ENCODE measurements at regions not wholly inside any gene's neighbourhood (a gene's known extent, or its start where the extent isn't known, plus 50 kb on each side); places are given as distances from the start of the nearest gene placed in this dataset.
"Not testable (repeated sequence)": the region's sequence is repeated elsewhere in the genome, so short reads cannot be mapped to it uniquely, and the experiment has no call there.

DNA sequence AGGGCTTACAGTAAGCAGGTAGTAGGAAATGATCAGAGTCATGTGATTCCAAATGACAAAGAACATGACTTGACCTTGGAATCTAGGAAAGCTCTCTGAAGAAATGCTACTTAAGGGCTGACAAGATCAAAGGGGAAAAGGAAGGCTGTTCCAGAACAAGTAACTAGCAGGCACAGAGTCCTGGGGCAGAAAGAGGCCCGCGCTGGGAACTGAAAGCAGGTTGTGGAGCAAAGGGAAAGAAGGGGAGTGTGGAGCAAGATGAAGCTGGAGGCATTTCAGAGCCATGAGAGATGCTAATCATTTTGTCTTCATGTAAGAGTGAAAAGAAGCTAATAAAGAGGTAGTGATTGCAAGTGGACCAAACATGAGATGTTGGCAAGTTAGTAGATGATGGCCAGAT lies 397.5 kb downstream of the DTWD2 start:
- DNase-seq: no peak
- H3K4me3 ChIP-seq (ENCODE audit: low read length): no peak overlapping the region
- no CpG with 5 or more reads among the region's 2 CpGs for WGBS (ENCODE audit: extremely low coverage, insufficient coverage, low lambda C conversion rate)

GRCh38 chr5:118580949-118581348 lies 407.4 kb downstream of the DTWD2 start:
- Histone ChIP-seq H3K4me2 (ENCODE audit: low read length) (no peak overlapping the region), H2BK5ac (ENCODE audit: low read length) (no peak overlapping the region), H4K8ac (ENCODE audit: low read depth, low read length) (no peak overlapping the region), H3K56ac (ENCODE audit: low read length) (no peak overlapping the region), H3K79me1 (ENCODE audit: low read length) (no peaks in the 10 kb centered on the region), H3K18ac (ENCODE audit: low read length) (no peak overlapping the region), H3K27ac (ENCODE audit: low read depth, low read length) (no peak overlapping the region), H2AK5ac (ENCODE audit: low read length) (no peak overlapping the region), H3K9ac (ENCODE audit: low read length) (no peak overlapping the region), H3K4me1 (ENCODE audit: control insufficient read depth, low read depth, low read length) (no peaks in the 10 kb centered on the region), H3K4ac (ENCODE audit: low read depth, low read length) (no peak overlapping the region), H2BK120ac (ENCODE audit: low read depth, low read length) (no peak overlapping the region), H3K27me3 (ENCODE audit: insufficient read depth, low read length, poor library complexity) (no peaks in the 10 kb centered on the region), H3K36me3 (ENCODE audit: control insufficient read depth, insufficient read depth, low read length) (no peaks in the 10 kb centered on the region), H2BK15ac (replicated peaks; ENCODE audit: low read depth) (no peak overlapping the region), H3K4me3 (ENCODE audit: low read length) (no peak overlapping the region), H4K5ac (ENCODE audit: low read length) (no peak overlapping the region), H3K79me2 (ENCODE audit: control insufficient read depth, insufficient read depth, low read length) (no peaks in the 10 kb centered on the region), H3K23ac (ENCODE audit: low read length) (no peak overlapping the region)
- no CpG with 5 or more reads among the region's 5 CpGs for WGBS (ENCODE audit: extremely low coverage, insufficient coverage, low lambda C conversion rate)
- no peak for DNase-seq

More for the DNA sequence above, 397.5 kb downstream of the DTWD2 start:
- no peaks in the 10 kb centered on the region for H3K27me3 ChIP-seq (ENCODE audit: insufficient read depth, low read length, poor library complexity)
- H4K5ac ChIP-seq (ENCODE audit: low read length): no peak overlapping the region
- no peaks in the 10 kb centered on the region for H3K4me1 ChIP-seq (ENCODE audit: control insufficient read depth, low read depth, low read length)
- H3K79me1 ChIP-seq (ENCODE audit: low read length): no peaks in the 10 kb centered on the region
- H3K9ac ChIP-seq (ENCODE audit: low read length): no peak overlapping the region
- H2BK120ac ChIP-seq (ENCODE audit: low read depth, low read length): no peak overlapping the region
- no peaks in the 10 kb centered on the region for H3K79me2 ChIP-seq (ENCODE audit: control insufficient read depth, insufficient read depth, low read length)
- no peak overlapping the region for H4K8ac ChIP-seq (ENCODE audit: low read depth, low read length)
- no peak overlapping the region for H3K4ac ChIP-seq (ENCODE audit: low read depth, low read length)
- no peaks in the 10 kb centered on the region for H3K36me3 ChIP-seq (ENCODE audit: control insufficient read depth, insufficient read depth, low read length)
- no peak overlapping the region for H2AK5ac ChIP-seq (ENCODE audit: low read length)
- no peak overlapping the region for H3K4me2 ChIP-seq (ENCODE audit: low read length)
- no peak overlapping the region for H3K27ac ChIP-seq (ENCODE audit: low read depth, low read length)
- H2BK5ac ChIP-seq (ENCODE audit: low read length): no peak overlapping the region
- no peak overlapping the region for H3K18ac ChIP-seq (ENCODE audit: low read length)
- H3K56ac ChIP-seq (ENCODE audit: low read length): no peak overlapping the region
- H3K23ac ChIP-seq (ENCODE audit: low read length): no peak overlapping the region
- H2BK15ac ChIP-seq (replicated peaks; ENCODE audit: low read depth): no peak overlapping the region

DNA sequence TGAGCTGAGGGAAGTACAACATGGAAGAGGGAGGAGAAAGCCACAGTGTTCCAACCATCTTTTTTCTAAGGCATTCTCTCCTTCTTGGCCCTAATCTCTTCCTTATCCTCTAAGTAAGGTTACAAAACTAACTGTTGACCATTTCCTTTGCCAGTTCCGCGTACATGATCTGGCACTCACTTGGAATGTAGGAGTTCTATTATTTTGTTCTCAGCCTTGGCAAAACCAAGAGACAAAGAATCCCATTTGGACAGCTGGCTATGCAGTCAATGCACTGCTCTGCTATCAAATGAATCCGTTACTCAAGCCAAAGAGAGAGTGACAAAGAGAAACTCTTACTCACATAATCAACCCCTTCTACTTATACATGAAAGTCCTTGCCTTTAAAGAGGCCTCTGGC lies 410.3 kb downstream of the DTWD2 start:
- Histone ChIP-seq H3K4me1 (ENCODE audit: control insufficient read depth, low read depth, low read length) (no peaks in the 10 kb centered on the region), H2AK5ac (ENCODE audit: low read length) (no peak overlapping the region), H2BK15ac (replicated peaks; ENCODE audit: low read depth) (no peak overlapping the region), H2BK5ac (ENCODE audit: low read length) (no peak overlapping the region), H3K79me1 (ENCODE audit: low read length) (no peaks in the 10 kb centered on the region), H3K9ac (ENCODE audit: low read length) (no peak overlapping the region), H3K27me3 (ENCODE audit: insufficient read depth, low read length, poor library complexity) (no peaks in the 10 kb centered on the region), H3K23ac (ENCODE audit: low read length) (no peak overlapping the region), H3K27ac (ENCODE audit: low read depth, low read length) (no peak overlapping the region), H3K4me2 (ENCODE audit: low read length) (no peak overlapping the region), H3K79me2 (ENCODE audit: control insufficient read depth, insufficient read depth, low read length) (no peaks in the 10 kb centered on the region), H2BK120ac (ENCODE audit: low read depth, low read length) (no peak overlapping the region), H3K36me3 (ENCODE audit: control insufficient read depth, insufficient read depth, low read length) (no peaks in the 10 kb centered on the region), H3K4me3 (ENCODE audit: low read length) (no peak overlapping the region), H4K8ac (ENCODE audit: low read depth, low read length) (no peak overlapping the region), H4K5ac (ENCODE audit: low read length) (no peak overlapping the region), H3K4ac (ENCODE audit: low read depth, low read length) (no peak overlapping the region), H3K56ac (ENCODE audit: low read length) (no peak overlapping the region), H3K18ac (ENCODE audit: low read length) (no peak overlapping the region)
- no peak for DNase-seq
- WGBS (ENCODE audit: extremely low coverage, insufficient coverage, low lambda C conversion rate): no CpG with 5 or more reads among the region's 3 CpGs

DNA sequence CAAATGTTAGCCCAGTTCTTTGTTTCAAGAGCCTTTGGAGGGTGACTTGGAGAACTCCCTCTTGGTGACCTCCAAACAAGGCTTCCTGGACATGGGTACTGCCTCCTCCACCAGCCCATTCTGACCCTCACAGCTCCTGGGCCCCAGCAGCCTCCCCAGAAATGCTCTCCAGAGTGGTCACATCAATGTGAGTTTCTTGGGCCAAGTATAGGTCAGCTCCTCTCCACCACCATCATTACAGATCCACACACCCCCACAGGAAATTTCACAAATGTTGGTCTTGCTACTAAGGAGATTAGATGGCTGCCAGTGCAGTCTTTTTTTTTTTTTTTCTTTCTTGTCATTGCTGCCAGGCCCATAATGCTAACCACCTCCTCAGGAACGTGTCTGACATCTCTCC lies 410.7 kb downstream of the DTWD2 start:
- no peak overlapping the region for H3K9ac ChIP-seq (ENCODE audit: low read length)
- no peak overlapping the region for H4K8ac ChIP-seq (ENCODE audit: low read depth, low read length)
- no peak overlapping the region for H3K4ac ChIP-seq (ENCODE audit: low read depth, low read length)
- no peak overlapping the region for H3K56ac ChIP-seq (ENCODE audit: low read length)
- H3K27me3 ChIP-seq (ENCODE audit: insufficient read depth, low read length, poor library complexity): no peaks in the 10 kb centered on the region
- no CpG with 5 or more reads among the region's 1 CpG for WGBS (ENCODE audit: extremely low coverage, insufficient coverage, low lambda C conversion rate)
- no peak overlapping the region for H4K5ac ChIP-seq (ENCODE audit: low read length)
- no peak overlapping the region for H3K4me2 ChIP-seq (ENCODE audit: low read length)
- no peak overlapping the region for H3K23ac ChIP-seq (ENCODE audit: low read length)
- DNase-seq: no peak
- no peak overlapping the region for H2BK120ac ChIP-seq (ENCODE audit: low read depth, low read length)
- no peaks in the 10 kb centered on the region for H3K79me1 ChIP-seq (ENCODE audit: low read length)
- H3K36me3 ChIP-seq (ENCODE audit: control insufficient read depth, insufficient read depth, low read length): no peaks in the 10 kb centered on the region
- no peak overlapping the region for H2BK15ac ChIP-seq (replicated peaks; ENCODE audit: low read depth)
- no peak overlapping the region for H2BK5ac ChIP-seq (ENCODE audit: low read length)
- H3K79me2 ChIP-seq (ENCODE audit: control insufficient read depth, insufficient read depth, low read length): no peaks in the 10 kb centered on the region
- H3K27ac ChIP-seq (ENCODE audit: low read depth, low read length): no peak overlapping the region
- H2AK5ac ChIP-seq (ENCODE audit: low read length): no peak overlapping the region
- no peak overlapping the region for H3K18ac ChIP-seq (ENCODE audit: low read length)
- H3K4me3 ChIP-seq (ENCODE audit: low read length): no peak overlapping the region
- no peaks in the 10 kb centered on the region for H3K4me1 ChIP-seq (ENCODE audit: control insufficient read depth, low read depth, low read length)

DNA sequence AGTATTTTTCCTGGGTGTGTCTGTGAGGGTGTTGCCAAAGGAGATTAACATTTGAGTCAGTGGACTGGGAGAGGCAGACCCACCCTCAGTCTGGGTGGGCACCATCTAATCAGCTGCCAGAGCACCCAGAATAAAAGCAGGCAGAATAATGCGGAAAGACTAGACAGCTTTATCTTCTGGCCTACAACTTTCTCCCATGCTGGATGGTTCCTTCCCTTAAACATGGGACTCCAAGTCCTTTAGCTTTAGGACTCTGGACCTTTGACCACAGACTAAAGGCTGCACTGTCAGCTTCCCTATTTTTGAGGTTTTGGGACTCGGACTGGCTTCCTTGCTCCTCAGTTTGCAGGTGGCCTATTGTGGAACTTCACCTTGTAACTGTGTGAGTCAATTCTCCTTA lies 418.1 kb downstream of the DTWD2 start:
- H3K18ac ChIP-seq (ENCODE audit: low read length); H3K4me2 ChIP-seq (ENCODE audit: low read length); H3K79me2 ChIP-seq (ENCODE audit: control insufficient read depth, insufficient read depth, low read length); H4K5ac ChIP-seq (ENCODE audit: low read length); H3K4me1 ChIP-seq (ENCODE audit: control insufficient read depth, low read depth, low read length); H3K4ac ChIP-seq (ENCODE audit: low read depth, low read length); H2BK120ac ChIP-seq (ENCODE audit: low read depth, low read length); H3K79me1 ChIP-seq (ENCODE audit: low read length); H2BK15ac ChIP-seq (replicated peaks; ENCODE audit: low read depth); H3K27ac ChIP-seq (ENCODE audit: low read depth, low read length); H3K27me3 ChIP-seq (ENCODE audit: insufficient read depth, low read length, poor library complexity); H3K36me3 ChIP-seq (ENCODE audit: control insufficient read depth, insufficient read depth, low read length); H3K4me3 ChIP-seq (ENCODE audit: low read length); H2AK5ac ChIP-seq (ENCODE audit: low read length); H3K23ac ChIP-seq (ENCODE audit: low read length); H3K56ac ChIP-seq (ENCODE audit: low read length); H4K8ac ChIP-seq (ENCODE audit: low read depth, low read length); H3K9ac ChIP-seq (ENCODE audit: low read length); DNase-seq; H2BK5ac ChIP-seq (ENCODE audit: low read length): not testable (repeated sequence)
- WGBS (ENCODE audit: extremely low coverage, insufficient coverage, low lambda C conversion rate): no CpG with 5 or more reads among the region's 2 CpGs

DNA sequence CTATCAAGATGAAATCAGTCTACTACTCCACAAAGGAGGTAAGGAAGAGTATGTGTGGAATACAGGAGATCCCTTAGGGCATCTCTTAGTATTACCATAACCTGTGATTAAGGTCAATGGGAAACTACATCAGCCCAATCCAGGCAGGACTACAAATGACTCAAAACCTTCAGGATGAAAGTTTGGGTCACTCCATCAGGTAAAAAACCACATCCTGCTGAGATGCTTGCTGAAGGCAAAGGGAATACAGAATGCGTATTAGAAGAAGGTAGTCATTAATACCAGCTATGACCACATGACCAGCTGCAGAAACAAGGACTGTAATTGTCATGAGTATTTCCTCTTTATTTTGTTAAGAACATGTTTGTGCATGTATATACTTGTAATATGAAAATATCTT lies 418.8 kb downstream of the DTWD2 start:
- H3K9ac ChIP-seq (ENCODE audit: low read length); H2AK5ac ChIP-seq (ENCODE audit: low read length); H3K79me1 ChIP-seq (ENCODE audit: low read length); DNase-seq; H3K4ac ChIP-seq (ENCODE audit: low read depth, low read length); H2BK5ac ChIP-seq (ENCODE audit: low read length); H3K27ac ChIP-seq (ENCODE audit: low read depth, low read length); H3K4me2 ChIP-seq (ENCODE audit: low read length); H3K36me3 ChIP-seq (ENCODE audit: control insufficient read depth, insufficient read depth, low read length); H3K56ac ChIP-seq (ENCODE audit: low read length); H3K27me3 ChIP-seq (ENCODE audit: insufficient read depth, low read length, poor library complexity); H3K4me3 ChIP-seq (ENCODE audit: low read length); H4K8ac ChIP-seq (ENCODE audit: low read depth, low read length); H2BK15ac ChIP-seq (replicated peaks; ENCODE audit: low read depth); H4K5ac ChIP-seq (ENCODE audit: low read length); H3K18ac ChIP-seq (ENCODE audit: low read length); H3K4me1 ChIP-seq (ENCODE audit: control insufficient read depth, low read depth, low read length); H3K23ac ChIP-seq (ENCODE audit: low read length); H2BK120ac ChIP-seq (ENCODE audit: low read depth, low read length); H3K79me2 ChIP-seq (ENCODE audit: control insufficient read depth, insufficient read depth, low read length): not testable (repeated sequence)
- no CpG with 5 or more reads among the region's 1 CpG for WGBS (ENCODE audit: extremely low coverage, insufficient coverage, low lambda C conversion rate)
